Thyroid gland (tissue), 4 donors: ENCODE measurements at regions not wholly inside any gene's neighbourhood (a gene's known extent, or its start where the extent isn't known, plus 50 kb on each side); places are given as distances from the start of the nearest gene placed in this dataset.

Experiments used
- CTCF ChIP-seq, 6 experiments: fragments of 200-600 bp in 3 of 6; fragments of 450-650 bp in 3 of 6; sonication (generic) in 3 of 6; IDR thresholded peaks; one replicate each; pipeline ENCODE4 v1.5.1; 2016 to 2019; ENCODE audit warnings: antibody characterized with exemption in 6 of 6, mild to moderate bottlenecking in 2 of 6, inconsistent platforms in 1 of 6, moderate library complexity in 1 of 6
- POLR2A ChIP-seq, 2 donors: fragments of 450-650 bp; IDR thresholded peaks; one replicate each; pipeline ENCODE4 v1.6.1; 2017; ENCODE audit warnings: antibody characterized with exemption in 2 of 2, mild to moderate bottlenecking in 2 of 2, moderate library complexity in 1 of 2

GRCh38 chr3:72436863-72437592 is 411.2 kb downstream of the SHQ1 start:
- no peak for TF ChIP-seq CTCF (IDR thresholded peaks at IDR 0.05)
- TF ChIP-seq POLR2A (IDR thresholded peaks at IDR 0.05), result no peak
